ENCODE measurements at regions not wholly inside any gene's neighbourhood (a gene's known extent, or its start where the extent isn't known, plus 50 kb on each side); places are given as distances from the start of the nearest gene placed in this dataset.

DNA sequence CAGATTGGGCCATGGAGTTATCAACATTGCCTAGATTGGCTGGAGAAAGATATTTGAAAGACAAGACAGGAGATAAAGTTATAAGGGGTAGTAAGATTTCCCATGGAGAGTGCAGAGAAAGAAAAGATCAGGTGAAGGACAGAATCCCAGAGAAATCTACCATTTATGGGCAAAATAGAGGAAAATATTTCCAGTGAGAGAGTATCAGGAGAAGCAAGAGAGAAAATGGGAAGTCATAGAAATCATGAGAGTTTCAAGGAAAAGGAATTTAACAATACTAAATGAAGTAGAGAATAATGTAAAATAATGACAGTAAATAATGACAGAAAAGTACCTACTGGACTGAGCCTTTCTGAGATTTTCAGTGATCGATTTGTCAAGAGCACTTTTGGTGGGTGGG is 447.6 kb upstream of the CHST9 start:
- no peak for DNase-seq

DNA sequence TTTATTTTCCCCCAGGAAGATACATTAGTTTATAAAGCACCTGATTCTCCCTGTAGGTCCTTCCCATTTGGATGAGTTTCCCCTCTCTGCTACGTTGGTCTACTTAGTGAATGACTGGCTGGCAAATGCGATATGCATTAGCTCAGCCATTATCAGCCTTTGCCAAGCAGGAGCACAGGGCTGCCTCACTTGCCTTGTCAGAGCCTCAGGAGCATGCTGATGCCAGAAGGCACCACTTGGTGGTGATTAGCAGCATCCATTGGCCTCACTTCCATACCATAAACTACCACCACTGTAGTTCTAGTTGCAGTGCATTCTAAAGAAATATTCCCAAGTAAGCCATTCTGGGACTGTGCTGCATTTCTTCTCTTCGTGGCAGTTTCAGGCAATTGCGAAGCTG is 442.8 kb upstream of the CHST9 start:
- DNase-seq = no peak

DNA sequence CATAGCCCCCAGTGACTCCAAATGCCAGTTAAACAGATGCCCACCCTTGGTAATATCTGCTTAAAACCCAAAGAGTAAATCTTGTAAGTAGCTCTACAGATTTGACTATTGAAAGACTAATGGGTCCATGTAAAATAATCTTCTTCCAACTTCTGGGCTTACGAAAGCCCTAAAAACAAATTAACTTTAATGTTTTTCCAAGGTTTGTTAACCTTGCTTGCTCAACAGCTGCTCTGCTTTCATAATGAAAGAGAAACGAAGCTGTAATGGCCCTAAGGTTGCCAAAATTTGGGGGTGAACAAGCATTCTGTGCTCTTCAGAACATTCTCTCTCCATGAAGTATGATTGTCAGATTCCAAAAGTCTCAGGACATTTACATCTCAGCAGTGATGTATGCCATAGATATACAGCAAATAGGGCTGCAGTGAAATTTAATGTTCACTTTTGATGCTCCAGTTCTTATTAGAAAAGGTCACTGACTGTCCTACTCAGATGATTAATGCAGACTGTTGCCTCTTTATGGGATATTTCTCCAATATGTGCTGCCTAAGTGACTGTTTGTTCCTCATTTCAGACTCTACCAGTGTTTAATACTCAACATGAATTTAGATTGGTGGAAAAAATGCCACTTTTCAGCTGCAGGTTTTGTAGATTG is 436.3 kb upstream of the CHST9 start:
- DNase-seq = no peak

DNA sequence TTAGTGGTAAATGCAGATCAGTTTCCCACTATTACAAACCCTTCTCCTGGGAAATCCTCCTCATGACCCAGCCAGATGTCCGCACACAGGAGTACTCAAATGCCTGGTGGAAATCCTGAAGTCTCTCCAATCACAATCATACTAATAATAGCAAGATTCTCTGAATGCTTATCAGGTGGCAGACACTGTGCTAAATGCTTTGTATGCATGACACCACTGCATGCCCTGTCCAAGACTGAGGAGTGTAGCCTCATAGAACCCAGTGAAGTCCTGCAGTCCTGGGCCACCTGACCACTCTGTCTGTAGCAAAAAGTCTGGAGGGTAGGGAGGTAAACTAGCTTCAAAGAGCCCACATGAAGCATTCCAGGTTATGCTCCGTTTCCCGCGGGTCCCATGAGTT is 434.8 kb upstream of the CHST9 start:
- DNase-seq = no peak

DNA sequence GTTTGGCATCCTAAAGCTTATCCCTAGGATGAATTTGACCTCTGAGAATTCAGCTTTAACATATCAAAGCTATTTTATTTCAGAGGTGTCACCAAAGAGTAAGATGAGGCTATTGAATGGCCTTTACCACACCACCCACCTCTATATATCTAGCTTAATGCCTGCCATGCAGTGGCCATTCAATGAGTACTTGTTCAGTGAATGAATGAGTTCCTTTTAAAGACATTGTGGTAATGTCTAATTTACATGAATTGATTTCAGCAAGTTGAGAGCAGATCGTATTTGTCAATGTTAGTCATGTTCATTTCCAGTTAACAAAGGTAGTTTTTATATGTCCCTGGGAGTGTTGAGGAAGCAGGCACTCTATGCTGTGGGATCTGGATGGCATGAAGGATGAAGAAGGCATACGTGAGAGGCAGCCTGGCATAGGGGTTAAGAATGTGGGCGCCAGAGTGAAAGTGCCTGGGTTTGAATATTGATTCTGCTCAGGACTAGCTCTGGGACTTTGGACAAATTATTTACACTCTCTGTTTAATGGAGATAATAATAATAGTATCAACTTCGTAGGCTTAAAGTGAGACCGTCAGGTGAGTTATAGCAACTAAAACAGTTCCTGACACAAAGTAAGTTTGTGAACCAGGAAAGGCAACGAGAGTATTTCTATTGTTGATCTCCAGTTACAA is 434.1 kb upstream of the CHST9 start:
- DNase-seq = no peak

DNA sequence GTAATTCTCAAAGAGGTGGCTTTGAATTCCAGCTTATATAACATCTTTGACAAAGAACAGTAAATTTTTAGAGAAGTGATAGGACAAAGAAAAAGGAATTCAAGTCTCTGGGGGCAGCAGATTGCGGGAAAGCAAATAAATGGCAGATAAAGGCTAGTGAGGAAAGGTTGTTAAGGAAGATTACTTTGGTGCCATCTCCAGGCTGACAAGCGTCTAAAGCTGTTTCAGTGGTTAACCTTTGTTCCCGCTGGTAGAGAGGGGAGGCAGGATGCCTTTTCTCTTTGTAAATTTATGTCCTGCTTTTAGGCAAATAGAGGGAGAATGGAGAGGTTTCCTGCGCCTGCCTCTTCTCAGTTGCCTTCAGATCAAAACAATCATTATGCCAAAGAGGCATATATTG is 431.2 kb upstream of the CHST9 start:
- no peak for DNase-seq

DNA sequence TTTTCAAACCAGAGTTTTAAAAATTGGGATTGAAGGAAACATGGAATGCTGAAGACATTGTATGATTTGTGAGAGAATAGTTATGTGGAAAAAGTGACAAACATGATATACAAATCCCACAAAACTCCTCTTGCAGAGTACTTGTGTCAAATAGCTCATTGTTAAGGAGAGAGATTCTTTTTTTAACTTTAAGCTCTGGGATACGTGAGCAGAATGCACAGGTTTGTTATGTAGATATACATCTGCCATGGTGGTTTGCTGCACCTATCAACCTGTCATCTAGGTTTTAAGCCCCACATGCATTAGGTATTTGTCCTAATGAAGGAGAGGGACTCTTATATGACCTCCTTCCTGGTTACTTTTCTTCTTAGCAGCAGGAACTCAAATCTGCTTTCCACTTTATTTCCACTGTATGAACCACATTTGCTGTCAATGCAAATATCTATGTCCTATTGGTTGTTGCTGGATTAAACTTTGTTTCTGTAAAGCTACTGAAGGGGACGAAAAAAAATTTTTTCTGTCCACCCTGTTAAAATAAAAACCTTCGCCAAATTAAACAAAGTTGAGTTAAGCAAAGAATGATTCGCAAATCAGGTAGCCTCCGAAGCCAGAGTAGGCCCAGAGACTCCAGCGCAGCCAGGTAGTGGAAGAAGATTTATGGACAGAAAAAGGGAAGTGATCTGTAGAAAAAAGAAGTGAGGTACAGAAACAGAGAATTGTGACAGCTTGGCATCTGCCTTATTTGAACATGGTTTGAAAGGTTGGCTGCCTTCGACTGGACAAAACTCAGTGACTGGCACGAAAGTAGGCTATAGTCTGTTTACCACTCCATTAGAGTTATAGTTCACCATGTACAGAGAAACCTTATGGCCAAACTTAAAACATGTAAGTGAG is 430.1 kb upstream of the CHST9 start:
- DNase-seq = no peak

DNA sequence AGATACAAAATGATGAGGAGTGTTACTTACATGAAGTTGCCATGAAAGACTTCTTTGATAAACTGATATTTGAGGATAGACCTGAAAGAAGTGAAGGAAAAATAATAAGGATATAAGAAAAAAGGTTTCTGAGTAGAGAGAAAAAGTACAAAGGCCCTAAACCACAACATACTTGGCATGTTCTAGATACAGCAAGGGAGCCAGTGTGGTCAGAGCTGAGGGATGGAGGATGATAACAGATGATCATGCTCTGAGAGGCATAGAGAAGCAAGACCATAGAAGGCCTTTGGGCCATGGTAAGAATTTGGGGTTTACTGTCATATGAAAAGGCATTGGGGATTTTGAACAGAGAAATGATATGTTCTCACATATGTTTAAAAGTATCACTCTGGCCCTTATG is 424.1 kb upstream of the CHST9 start:
- no peak for DNase-seq

DNA sequence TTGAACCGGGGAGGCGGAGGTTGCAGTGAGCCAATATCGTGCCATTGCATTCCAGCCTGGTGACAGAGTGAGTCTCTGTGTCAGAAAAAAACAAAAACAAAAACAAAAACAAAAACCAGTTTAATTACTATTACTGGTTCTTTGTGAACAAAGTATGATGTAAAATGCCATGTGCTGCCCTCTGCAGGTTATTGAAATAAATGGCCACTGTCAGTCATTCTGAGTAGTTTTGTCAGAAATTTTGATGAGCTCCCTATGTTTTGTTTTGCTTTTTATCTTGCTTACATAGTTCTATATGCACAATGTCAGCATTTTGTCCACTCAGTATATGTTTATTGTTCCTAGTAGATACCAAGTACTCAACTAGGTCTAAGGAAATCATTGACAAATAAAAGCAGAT is 423.6 kb upstream of the CHST9 start:
- no peak for DNase-seq

DNA sequence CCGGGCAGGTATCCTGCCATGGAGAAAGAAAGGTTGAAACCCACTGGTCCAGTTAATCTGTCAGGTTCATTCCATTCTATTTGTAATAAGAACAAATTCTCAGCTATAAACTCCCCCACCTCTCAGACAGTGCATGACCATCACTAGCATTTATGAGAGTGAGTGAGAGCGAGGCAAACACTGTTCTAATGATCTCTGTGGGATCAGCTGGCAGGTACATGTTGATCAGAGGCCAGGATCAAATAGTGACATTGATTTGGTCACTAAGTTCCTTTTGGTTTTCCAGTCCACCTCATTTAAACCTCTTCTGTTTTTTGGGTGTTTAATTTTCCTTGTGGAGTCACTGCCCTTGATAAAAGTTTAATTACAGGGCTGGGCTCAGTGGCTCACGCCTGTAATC is 423.1 kb upstream of the CHST9 start:
- no peak for DNase-seq

DNA sequence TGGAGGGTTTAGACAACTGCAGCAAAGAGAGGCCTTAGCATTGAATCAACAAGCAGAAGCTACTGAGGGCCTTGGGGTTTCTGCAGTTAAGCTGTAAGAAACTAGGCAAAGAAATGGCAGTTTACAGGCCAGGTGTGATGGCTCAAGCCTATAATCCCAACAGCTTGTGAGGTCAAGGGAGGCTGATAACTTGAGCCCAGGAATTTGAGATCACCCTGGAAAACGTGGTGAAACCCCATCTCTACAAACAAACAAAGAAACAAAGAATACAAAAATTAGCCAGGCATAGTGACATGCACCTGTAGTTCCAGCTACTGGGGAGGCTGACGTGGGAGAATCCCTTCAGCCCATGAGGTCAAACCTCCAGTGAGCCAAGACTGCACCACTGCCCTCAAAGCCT is 421.6 kb upstream of the CHST9 start:
- no peak for DNase-seq

DNA sequence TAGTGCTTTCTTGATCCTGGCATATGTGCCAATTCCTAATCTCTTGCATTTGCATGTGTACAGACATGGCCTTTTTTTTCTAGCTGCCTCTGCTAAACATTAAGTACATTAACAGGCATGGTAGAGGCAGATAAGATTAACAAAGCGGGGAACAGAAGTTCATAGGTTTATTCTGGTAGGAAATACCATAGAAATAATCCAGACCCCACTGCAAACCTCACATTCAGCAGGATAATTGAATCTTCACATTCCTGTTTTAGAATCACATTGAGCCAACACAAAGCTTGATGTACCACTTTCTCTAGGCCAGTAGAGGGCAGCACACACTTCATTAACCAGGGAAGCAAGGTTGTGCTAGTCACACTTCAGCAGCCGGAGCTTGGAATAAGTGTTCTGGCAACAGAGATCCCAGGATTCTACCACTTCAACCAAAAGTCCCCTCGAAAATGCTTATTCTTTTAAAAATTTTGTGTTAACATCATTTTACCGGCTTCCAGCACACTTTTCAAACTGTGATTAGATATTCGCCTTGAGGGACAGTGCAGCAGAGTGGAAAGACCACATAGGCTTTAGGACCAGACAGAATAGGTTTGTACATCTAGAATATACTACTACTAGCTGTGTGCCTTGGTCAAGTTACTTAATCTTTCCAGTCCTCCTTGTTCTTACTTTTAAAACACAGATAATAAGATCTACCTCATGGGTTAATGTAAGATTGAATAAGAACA is 420.2 kb upstream of the CHST9 start:
- DNase-seq = peak; percentile 76 to 88 (median 82)

DNA sequence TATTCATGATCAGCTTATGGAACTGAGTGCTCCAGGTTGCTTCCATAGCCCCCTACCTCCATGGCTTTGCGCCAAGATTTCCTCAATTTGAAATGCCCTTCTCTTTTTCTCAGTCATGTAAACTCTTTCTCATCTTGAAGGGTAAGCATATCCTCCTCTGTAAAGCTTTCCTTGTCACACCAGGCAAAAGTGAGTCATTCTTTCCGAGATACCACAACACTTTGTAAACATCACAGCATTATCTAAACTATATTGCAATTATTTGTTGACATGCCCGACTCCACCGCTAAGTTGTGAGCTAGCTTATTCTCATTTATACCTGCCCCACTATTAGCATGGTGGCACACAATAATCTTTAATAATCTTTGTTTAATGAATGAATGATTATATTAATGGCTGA is 419.5 kb upstream of the CHST9 start:
- no peak for DNase-seq

DNA sequence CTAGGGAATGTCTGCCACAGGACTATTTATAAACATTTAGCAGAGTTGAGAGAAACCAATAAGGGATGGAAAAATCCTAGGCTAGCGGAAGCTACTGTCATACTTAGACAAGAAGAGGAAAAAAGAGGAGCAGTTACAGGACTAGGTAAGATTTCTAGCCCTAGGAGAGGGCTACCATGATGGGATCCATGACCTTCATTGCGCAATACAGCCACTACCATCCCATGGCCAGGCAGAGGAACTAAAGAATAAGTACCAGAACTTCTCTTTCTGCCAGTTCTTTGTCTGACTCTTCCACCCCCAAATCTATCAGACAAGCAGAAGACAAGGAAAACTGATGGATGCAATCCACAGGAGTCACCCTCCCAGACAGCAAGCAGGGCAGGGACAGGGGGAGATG is 417.0 kb upstream of the CHST9 start:
- DNase-seq = no peak

DNA sequence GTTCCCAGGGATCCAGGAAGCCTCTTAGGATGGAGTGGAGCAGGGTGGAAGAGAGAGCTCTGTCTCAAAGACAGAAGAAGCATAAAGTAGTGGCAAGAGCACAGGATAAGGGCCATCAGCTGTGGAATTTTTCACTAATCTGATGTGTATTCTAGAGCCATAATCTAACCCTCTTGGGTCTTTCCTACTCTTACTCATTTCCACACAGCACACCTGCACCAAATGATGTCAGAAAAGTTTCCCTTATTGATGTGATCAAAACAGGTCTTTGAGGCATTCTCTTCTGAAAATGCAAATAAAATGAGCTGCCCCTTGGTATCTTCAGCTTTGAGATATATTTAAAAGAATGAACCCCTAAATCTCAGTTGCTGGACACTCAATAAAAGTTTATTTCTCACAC is 415.1 kb upstream of the CHST9 start:
- no peak for DNase-seq

DNA sequence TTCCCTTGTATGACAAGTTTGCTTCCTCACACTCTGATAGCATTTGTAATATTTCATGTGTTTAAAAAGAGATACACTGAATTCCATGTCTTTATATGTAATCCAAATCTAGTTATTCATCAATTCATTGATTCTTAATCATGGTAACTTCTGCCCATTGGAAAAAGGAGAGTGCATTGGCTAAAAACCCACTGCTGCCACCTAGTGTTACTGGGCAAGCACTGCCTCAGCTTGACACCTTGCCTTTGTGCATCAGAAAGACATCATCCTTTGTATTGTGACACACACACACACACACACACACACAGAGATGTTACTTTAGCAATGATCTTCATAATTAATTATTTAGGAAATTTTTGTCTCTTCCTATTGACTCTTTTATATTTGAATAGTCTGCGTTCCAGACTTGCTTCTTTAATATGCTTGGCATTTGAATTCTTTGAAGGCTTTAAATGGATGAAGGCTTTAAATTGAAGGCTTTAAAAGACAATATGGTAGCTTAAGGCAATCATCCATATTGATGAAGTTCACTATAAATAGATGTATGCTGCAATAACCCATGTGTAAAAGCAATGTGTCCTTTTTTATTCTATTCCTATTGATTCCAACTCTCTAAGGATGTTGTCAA is 414.2 kb upstream of the CHST9 start:
- peak; percentile 29 to 65 (median 38) for DNase-seq

DNA sequence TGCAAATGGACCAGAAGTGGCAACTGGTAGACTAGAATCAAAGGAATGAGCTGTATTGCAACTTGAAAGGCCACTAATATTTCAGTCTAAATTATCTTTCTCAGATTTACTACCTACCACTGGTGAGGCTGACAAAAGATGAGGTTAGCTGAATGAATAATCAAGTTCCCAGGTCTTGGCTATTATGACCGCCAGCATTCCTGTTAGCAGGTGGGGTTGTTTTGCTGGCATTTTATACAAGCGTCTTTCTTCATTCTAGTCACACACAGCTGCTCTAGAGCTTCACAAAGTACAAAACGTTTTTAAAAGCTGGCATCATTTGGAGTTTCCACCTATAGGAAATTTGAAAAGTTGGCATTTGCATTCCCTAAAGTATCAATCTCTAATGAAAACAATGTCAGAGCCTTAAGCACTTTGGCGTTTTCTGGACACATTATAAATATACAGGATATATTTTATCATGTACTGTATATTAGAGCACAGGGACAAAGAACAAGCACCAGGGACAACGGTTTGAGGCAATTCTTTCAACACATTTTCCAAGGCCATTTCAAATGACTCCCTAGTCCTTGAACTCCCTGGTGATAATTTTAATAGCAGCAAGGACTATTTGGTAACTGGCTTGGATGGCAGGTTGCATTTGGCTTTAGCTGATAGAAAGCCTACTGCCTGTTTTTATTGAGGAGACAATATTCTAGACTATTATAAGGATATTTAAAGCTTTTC is 410.2 kb upstream of the CHST9 start:
- no peak for DNase-seq

DNA sequence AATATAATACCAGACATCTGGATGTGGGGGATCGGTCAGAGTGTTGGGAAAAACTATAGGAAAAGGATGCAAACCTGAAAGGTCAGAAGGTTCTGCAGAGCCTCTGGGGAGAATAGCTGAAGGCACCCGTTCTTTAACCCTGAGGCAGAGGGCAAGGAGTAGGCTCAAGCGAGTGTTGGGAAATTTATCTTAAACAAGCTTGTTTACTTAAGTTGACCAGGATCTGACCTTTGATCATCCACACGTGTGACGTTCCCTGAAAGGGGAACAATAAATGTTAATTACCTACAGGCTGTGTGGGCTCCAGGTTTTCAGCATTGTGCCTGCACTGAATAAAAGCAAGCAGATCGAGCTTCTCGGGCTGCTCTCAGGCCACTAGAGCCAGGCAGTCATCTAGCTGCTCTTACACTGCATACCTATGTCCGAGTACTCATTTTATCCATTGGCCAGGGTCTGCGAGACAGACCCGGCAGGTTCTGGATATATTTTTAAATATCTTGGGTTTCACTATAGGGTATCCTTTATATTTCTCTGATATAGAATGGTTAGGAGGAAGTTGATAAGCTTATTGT is 400.6 kb upstream of the CHST9 start:
- DNase-seq = no peak

DNA sequence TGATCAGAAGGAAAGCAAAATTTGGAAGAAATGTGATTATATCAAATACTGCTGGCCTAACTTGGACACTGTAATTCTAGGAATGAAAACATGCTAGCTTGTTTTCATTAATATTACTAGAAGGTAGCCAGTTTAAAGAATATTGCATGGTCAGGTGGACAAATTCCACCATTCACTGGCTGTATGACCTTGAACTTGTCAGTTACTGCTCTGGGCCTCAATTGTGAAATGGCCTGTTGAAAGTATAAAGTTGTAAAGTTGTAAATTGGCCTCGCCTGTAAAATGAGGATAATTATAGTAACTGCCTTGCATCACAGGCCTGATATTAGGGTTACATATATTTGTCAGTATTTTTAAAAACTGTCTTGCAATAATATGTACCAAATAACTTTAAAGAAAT is 398.4 kb upstream of the CHST9 start:
- no peak for DNase-seq

DNA sequence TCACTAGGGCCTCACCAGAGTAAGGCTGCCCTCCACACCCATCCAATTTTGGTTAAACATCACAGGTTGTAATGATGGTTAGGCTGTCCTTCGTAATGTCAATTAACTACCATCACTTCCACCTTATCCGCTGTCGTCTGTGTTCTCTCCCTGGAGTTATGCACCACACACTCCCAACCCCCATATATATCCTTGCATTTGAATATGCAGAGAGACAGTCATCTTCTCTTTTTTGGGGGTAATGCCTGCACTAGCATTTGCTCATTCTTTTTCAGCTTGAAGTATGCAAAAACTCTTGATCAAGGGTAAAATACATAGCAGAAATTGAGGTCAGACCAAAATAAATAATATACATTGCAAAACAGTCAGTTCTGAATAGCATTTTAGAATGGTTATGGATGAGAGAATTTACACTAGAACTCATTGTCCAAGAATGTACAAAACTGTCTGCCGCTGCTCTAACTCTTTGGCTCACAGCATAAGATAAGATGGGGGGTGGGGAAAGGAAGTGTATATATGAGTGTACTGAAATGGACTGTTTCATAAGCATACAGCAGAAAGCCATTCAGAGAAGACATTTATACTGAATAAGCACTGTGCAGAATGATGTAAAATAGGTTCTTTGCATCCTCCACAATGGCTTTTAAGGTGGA is 397.8 kb upstream of the CHST9 start:
- no peak for DNase-seq
